Smooth muscle cell of the brain vasculature (primary cell): ENCODE measurements at regions not wholly inside any gene's neighbourhood (a gene's known extent, or its start where the extent isn't known, plus 50 kb on each side); places are given as distances from the start of the nearest gene placed in this dataset.

Experiments
- DNase-seq: peaks from one replicate; pipeline ENCODE4 v3.0.0-alpha.2; 2012; ENCODE audit warnings: low read depth, low spot score

DNA sequence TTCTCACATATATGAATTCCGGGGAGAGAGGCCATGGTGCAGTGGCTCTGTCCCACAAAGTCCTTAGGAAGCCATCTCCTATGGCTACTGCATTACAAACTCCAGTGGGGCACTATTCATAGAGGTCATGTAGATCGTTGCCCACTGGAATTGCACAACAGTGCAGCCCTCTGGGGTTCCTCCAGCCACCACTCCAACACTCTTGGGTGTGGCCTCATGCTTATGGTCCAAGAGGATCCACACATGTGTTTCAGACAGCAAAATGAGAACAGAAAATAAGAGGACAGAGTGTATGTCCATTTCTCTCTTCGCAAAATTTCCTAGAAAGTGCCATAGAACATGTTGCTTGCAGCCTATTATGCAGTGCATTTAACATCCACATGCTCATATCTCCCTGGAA lies 444.2 kb upstream of the FAM241A start:
- no peak for DNase-seq

DNA sequence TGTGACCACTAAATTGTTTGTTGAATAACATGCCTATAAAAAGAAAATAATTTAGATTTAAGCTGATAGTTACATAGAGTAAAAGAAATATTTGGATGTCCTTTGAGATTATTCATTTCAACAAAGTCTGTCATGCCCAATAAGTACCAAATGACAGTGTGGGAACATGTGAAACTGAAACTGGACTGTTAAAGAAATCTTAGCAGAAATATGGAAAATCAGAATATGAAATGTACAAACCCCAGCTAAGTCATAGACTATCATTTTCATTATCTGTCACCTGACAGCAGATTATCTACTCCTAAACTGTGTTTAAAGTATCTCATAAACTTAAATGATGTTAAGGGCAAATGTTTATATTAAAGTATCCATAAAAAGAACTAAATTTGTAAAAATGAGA lies 437.8 kb upstream of the FAM241A start:
- DNase-seq = no peak

DNA sequence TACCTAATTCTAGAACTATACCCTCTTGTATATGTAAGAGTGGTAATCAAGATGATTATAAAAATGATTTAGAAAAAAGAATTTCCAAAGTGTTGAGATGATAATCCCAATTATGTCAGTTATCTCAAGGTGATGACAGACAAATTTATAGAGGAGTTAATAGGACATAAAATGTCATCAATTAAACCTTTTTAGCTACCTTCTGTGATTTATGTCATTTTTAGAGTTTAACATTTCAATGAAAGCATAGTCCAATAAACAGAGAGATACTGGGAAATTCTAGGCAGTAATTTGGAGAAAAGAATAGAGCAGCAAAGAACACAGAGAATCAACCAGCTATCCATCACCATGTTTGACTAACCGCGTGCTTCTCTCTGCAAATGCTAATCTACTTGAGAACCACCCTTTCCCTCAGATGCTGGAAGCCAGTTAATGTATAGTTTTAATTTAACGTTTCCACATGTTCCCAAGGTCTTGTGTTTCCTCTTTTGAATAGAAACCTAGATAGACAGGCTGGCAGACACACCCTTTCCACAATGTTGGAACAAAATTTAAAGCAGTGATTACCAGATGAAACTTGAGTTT lies 433.1 kb upstream of the FAM241A start:
- no peak for DNase-seq

DNA sequence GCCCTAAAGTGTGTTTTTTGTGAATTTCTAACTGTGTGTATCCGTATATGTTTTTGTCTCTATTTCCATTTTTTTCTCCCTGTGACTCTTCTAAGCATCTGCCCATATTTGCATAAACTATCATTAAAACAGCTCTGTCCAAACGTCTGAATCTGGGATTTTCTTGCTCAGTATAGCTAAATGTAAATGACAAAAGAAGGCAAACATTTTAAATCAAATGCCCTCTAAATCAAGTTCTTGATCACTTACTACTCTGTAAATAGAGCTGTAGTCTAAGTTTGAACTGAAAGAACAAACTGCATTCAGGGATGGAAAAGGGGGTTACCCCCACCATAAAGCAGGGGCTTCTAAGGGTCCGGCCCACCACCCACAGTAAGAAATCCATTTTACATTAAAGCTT lies 432.0 kb upstream of the FAM241A start:
- no peak for DNase-seq

DNA sequence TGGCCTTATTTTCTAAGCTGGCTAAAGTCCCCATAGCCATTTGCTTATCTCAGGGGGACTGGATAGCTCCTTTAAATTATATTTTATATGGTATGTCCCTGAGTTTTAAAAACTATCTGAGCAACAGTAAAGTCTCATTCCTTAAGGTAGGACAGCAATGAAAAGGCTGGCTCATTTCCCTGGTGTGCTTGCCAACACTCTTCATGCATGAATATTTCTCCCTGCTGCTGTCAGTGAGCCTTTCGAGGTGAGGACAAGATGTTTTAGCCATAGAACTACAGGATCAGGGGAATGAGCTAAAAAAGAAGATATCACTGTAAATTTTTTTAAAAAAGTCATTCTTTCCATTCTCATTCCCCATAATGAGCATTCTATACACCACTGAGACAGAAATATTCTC lies 427.3 kb upstream of the FAM241A start:
- no peak for DNase-seq

DNA sequence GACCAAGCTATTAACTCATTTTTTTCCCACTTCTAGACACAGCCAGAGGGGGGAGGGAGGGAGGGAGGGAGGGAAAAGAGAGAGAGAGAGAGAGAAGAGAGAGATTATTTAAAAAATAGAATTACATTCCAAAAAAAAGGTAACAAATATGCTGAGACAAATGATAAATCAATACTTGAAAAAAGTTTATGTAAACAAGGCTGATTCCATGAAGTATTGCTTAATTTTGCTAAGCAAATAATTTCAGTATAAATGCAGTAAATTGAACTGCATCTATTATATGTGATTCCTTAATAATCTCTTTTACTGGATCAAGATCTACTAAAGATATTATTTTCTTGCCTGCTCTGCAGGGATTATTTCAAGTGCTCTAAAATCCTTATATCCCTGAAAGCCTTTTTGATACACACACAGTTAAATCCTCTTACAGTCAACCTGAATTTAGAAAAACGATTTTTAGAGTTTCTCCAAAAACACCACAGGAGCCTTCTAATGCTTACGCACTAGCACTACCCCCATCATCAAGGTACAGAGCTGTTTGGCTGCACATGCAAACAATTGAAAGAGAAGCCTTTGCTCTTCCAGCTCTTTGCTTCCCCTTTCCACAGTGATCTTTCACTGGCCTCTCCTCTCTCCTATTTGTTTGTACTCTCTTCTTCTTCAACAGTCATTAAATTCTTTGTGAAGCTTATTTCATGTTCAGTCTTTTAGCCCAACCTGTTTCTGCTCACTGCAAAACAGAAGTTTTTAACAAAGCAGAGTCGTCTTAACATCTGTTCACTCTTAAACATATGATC lies 426.3 kb upstream of the FAM241A start:
- no peak for DNase-seq

DNA sequence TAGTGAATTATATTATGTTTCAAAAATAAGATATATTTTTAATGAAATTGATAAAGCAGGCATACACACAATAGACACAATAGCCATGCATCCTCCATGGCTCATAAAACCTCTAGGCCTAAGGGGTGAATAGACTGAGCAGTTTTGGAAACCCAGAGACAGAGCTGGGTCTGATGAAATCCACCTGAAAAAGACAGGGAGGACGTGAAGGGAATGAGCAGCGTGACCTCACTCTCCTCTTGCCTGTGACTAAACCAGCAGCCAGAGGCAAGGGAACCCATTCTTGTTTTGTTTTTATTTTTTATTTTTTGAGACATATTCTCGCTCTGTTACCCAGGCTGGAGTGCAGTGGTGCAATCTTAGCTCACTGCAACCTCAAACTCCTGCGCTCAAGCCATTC lies 424.4 kb upstream of the FAM241A start:
- DNase-seq = no peak

DNA sequence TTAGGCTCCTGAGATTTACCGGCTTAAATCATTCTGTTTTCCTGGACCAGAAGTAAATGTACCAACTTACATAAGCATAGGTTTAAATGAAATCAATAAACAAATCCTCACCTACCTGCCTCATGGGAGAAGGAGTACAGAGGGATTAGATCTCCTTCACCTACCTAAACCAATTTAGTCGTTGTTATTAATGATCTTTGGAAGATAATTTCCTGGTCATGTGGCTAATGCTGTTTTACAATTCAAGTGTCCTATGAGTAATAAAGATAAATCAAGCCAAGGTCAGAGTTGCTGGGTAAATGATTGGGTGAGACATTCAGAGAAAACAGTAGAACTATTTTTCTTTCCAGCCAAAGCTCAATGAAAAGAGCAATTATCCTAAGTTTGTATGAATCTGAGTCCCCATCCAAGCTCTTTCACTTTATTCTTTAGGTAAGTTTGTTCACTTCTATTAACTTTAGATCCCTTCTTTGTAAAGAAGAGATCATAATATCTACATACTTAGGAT lies 423.0 kb upstream of the FAM241A start:
- DNase-seq = no peak

DNA sequence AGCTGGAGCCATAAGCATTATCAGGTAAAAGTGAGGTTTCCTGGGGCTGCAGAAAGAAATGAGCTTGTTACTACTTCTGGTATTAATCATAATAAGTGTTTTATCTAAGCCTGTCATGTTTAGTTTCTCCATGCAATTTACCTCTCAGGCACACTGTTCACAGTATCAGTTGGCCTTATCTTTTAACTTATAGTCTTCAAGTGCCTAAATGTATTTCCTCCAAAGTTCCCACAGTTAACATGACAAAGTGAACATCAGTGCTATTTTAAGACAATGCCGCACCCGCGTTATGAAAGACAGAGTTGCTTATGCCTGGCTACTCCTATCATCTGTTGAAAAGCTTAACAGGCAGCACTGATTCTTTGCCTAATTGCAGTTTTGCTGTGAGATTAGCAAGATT lies 408.7 kb upstream of the FAM241A start:
- DNase-seq = no peak

DNA sequence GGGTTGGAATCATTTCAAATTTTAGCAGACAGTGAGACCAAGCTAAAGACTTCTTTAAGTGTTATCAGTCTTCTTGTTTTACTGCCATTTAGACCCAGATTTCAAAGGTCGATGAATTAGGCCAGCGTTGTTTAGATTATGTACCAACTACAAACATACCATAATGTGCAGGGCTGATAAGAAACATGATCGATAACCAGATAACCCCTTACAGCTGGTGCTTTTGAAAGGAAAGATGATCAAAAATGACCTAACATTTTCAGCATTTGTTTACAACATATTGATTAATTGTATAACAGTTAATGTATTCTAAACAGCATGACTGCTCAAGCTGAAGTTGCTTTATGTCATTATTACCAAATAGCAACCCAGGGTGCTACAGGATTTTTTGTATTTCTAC lies 400.4 kb upstream of the FAM241A start:
- no peak for DNase-seq

DNA sequence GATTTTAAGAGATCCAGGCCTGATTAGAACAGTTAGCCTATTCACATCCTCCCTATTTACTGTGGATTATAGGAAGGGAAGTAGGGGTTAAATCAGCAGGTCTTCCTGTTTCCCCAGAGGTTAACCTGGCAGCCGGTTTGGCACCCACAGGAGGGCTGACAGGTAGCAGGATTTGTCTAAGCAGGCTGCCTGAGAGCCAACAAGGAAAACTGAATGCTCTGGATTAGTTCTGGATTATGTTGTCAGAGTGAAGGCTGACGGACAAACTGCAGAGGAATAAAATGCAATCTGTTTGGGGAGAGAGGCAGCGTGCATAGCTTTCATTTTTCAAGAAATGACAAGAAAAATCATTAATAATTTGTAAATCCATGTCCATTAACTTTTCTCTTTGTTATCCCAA lies 397.1 kb upstream of the FAM241A start:
- no peak for DNase-seq

DNA sequence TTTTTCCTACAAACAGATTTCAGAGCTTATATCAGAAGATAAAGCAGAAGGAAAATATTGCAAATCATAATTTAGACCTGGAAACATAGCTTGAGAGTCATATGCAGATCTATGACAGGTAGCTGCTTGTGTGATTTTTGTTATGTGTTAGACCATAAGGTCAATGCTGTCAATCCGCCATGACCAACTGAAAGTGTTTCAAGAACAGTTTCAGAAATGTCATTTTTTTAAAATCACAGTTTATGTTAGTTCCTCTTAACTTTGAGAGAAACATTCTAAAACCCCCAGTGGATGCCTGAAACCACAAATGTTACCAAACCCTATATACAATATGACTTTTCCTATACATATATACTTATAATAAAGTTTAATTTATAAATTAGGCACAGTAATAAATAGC lies 391.3 kb upstream of the FAM241A start:
- no peak for DNase-seq

DNA sequence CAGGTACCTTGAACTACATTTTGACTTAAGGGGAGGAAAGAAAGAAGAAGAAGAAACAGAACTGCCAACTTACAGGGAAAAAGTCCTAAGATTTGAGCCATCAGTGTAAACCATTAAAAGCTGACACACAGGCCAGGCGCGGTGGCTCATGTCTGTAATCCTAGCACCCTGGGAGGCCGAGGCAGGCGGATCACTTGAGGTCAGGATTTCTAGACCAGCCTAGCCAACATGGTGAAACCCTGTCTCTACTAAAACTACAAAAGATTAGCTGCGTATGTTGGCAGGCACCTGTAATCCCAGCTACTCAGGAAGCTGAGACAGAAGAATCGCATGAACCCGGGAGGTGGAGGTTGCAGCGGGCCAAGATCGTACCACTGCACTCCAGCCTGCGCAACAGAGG lies 389.7 kb upstream of the FAM241A start:
- no peak for DNase-seq

DNA sequence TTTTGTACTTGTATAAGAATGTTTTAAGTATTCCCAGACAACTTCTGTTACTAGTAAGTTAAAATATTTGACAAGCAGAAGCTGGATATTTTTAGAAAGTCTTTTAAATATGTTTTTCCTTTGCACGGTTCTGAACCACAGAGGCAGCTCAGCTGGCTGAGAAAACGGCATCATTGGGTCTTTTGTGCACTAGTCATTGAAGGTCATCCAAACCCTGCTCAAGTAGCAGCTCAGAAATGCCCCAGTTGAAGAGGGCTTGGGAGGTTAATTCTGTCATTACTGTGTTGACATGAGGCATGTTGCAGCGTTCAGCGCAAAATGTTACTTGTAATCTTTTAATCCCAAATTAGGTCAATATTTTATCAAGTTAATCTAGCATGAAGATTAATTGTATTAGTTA lies 383.7 kb upstream of the FAM241A start:
- no peak for DNase-seq

DNA sequence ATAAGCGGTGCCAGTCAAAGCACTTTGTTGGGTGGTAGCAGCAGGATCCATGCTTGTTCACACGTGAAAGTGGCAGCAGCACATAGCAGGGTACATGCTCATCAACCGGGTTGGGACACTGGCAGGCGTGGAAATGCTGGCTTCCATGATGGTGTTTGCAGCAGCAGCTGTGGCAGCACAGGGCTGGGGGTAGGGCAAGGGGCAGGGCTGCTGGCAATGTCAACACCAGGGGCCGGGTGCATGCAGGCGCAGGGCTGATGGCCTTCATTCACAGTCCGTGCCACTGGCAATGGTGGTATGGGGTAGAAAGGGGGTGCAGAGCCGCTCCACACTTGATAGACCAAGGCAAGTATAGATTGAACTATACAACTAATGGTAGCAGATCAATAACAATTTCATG lies 374.7 kb upstream of the FAM241A start:
- DNase-seq = no peak

DNA sequence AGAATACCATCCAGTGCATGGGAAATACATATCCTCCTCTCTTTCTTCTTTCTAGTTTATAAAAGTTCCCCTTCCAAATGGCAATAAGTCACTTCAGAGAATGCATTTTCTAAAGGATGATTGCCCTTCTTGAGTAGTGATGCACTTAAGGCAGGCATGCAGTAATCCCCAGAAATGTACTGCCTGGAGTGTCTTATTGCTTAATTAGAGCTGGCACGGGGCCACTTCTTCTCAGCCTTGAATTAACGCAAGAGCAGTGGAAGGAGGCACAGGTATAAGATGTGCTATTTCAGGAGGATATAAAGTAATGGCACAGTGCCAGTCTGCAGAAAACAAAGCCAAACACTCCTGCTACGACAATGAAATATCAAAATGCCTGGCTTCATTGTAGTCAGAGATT lies 371.4 kb upstream of the FAM241A start:
- no peak for DNase-seq

DNA sequence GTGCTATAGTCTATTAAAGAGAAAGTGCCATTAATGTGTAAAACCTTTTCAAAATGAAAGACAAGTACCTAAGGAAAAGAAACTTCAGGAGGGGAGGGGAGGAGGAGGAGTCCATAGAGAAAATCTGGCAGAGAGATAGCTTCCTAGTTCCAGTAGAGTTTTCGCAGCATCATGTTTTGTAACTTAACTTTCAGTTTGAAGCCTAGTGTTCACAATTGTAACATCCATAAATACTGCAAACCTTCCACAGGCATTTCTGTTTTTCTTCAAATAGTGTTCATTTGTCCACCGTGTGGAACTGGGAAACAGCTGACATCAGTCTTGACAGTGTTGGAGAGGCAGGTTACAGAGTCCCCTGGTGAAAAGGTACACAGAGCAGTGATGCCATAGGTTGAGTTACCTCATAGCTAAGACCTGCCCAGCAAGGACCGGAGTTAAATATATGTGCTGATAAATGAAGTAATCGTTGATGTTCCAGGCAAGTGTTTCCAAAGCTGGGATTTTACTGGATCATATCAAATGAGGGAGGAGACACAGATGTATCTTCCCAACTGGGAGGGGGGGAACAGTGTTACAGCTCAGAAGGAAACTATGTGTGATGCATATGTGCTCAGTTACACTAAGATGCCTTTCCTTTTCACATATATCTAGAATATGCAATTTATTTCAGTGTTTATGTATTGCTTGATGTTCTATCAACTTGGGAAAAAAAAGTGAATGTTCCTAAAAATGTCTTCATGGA lies 369.5 kb upstream of the FAM241A start:
- DNase-seq = no peak

DNA sequence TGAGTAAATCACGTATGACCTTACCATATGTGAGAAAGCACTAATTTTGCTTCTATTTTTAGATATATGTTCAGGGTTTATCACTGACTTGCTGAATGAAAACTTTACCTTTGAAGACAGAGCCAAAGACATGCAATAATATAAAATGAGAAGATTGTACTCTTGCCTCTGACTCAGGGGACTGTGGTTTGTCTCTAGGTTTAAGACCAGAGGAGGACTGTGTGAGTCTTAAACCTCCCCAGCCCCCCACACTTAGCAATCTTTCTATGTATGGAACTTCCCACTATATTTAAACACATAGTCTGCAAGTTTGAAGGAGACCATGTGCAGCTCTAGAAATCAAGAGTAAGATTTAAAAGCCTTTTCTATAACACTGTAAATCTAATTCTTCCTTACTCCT lies 368.7 kb upstream of the FAM241A start:
- no peak for DNase-seq

DNA sequence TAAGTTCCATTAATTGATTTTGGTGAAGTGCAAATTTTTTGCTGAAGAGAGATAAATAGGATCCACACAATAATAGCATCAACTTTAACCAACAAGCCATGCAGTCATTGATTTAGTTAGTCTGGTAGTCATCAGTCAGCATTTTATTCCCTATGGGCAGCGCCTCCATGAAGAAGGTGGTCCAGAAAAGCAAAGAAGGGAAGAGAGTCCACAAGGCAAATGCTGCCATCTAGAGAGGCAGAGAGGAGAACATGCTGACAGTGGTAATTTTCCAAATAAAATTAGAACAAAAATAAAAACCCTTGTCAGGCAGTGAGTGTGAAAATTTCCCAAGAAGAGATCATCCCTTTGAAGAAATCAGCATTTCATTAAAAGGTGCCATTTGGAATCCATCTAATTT lies 366.7 kb upstream of the FAM241A start:
- DNase-seq = no peak

DNA sequence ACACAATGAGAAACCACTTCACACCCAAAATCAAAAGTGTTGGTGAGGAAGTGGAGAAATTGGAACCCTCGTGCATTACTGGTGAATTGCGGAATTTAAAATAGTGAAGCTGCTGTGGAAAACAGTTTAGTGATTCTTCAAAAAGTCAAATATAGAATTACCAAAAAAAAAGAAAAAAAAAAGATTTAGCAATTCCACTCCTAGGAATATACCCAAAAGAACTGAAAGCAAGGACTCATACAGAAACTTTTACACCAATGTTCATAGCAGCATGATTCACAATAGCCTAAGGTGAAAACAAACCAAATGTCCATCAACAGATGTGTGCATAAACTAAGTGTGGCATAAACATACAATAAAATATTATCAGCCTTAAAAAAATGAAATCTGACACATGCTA lies 364.3 kb upstream of the FAM241A start:
- no peak for DNase-seq

DNA sequence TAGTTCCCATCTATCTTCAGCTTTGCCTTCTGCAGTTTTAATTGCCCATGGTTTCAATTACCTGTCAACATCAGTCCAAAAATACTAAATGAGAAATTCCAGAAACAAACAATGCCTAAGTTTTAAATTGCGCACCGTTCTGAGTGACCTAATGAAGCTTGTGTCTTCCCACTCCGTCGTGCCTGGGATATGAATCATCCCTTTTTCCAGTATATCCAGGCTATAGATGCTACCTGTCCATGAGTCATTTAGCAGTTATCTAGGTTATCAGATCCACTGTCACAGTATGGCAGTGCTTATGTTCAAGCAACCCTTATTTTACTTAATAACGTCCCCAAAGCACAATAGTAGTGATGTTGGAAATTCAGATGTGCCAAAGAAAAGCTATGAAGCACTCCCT lies 363.6 kb upstream of the FAM241A start:
- no peak for DNase-seq

DNA sequence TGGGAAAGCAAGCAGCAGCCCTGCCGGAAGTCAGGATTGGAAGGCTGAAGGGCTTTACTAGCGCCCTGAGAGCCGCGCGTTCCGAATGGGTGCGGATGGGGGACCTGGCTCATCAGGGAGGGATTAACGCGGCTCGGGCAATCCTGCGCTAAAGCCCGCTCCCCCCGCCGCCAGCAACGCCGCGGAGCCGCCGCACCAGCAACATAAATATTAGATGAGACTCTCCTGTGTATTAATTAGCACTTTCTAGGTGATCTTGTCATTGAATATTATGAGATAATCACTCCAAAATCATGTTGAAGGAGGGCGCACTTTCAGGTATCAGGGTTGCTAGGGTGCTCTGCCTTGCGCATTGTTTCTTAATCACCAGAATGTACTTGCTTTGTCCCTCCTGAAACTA lies 357.2 kb upstream of the FAM241A start:
- no peak for DNase-seq
